WI38 (cell line): ENCODE measurements at regions not wholly inside any gene's neighbourhood (a gene's known extent, or its start where the extent isn't known, plus 50 kb on each side); places are given as distances from the start of the nearest gene placed in this dataset.
A peak's percentile ranks its signal among the peaks of the same experiment; 100 is the strongest.

Experiments
- H3K4me3 ChIP-seq: 2 replicates; pipeline ENCODE4 v1.5.1; 2011; ENCODE audit warnings: low read depth, mild to moderate bottlenecking, control low read depth, low read length
- CTCF ChIP-seq: IDR thresholded peaks from 2 replicates; pipeline ENCODE4 v1.5.1; 2012; ENCODE audit warnings: low read depth, mild to moderate bottlenecking, control low read depth, low read length

- no peak overlapping the region for H3K4me3 ChIP-seq
- TF ChIP-seq CTCF = no peak
Measured at GRCh38 chr10:109464949-109465348, 458.4 kb downstream of the XPNPEP1 start.

- H3K4me3 ChIP-seq = no peak overlapping the region
- no peak for TF ChIP-seq CTCF
Measured at GRCh38 chr10:109457302-109457638, 466.0 kb downstream of the XPNPEP1 start.

GRCh38 chr10:109456566-109457301 is 466.6 kb downstream of the XPNPEP1 start:
- no peak overlapping the region for H3K4me3 ChIP-seq
- no peak for TF ChIP-seq CTCF

- H3K4me3 ChIP-seq = no peak overlapping the region
- TF ChIP-seq CTCF = no peak
Measured at GRCh38 chr10:109454691-109455090, 468.6 kb downstream of the XPNPEP1 start.

GRCh38 chr10:109451879-109452278 is 471.4 kb downstream of the XPNPEP1 start:
- peak; percentile 6; the same call in 1 of the 2 replicates for TF ChIP-seq CTCF
- no peak overlapping the region for H3K4me3 ChIP-seq

GRCh38 chr10:109450702-109451101 is 472.6 kb downstream of the XPNPEP1 start:
- no peak for TF ChIP-seq CTCF
- H3K4me3 ChIP-seq = no peak overlapping the region

- TF ChIP-seq CTCF = no peak
- H3K4me3 ChIP-seq = no peak overlapping the region
Measured at GRCh38 chr10:109433434-109433833, 489.9 kb downstream of the XPNPEP1 start.
